Vagina (tissue), 2 donors: ENCODE measurements at regions not wholly inside any gene's neighbourhood (a gene's known extent, or its start where the extent isn't known, plus 50 kb on each side); places are given as distances from the start of the nearest gene placed in this dataset.

Experiments used
- DNase-seq, 2 donors: peaks; one replicate each; pipeline ENCODE4 v3.0.0-alpha.2; 2017; ENCODE audit errors: extremely low spot score in 2 of 2
- H3K27ac ChIP-seq: fragments of 200-600 bp; sonication (generic); one replicate; pipeline ENCODE4 v1.5.1; 2019
- H3K27me3 ChIP-seq: fragments of 200-600 bp; sonication (generic); one replicate; pipeline ENCODE4 v1.5.1; 2019
- H3K36me3 ChIP-seq, 2 donors: fragments of 200-600 bp; sonication (generic); one replicate each; pipeline ENCODE4 v1.5.1; 2017 to 2019
- H3K4me1 ChIP-seq: fragments of 200-600 bp; sonication (generic); one replicate; pipeline ENCODE4 v1.5.1; 2019
- H3K4me3 ChIP-seq, 2 donors: fragments of 200-600 bp; sonication (generic); 1 replicate in 1 of 2; 2 replicates in 1 of 2; pipeline ENCODE4 v1.5.1; 2016 to 2019
- H3K9me3 ChIP-seq: fragments of 200-600 bp; sonication (generic); one replicate; pipeline ENCODE4 v1.5.1; 2019
- POLR2A ChIP-seq, 2 donors: fragments of 450-650 bp; IDR thresholded peaks; one replicate each; pipeline ENCODE4 v1.6.1; 2017; ENCODE audit warnings: antibody characterized with exemption in 2 of 2, mild to moderate bottlenecking in 2 of 2, moderate library complexity in 2 of 2
- POLR2AphosphoS5 ChIP-seq, 2 donors: sonication (generic); formaldehyde crosslinking; IDR thresholded peaks; one replicate each; pipeline ENCODE4 v1.9.0; 2017; ENCODE audit warnings: antibody characterized with exemption in 2 of 2, mild to moderate bottlenecking in 2 of 2, low read depth in 1 of 2; ENCODE audit not compliant: insufficient read depth in 1 of 2
- intact Hi-C: fragments of 100-400 bp; cut with DNase I; formaldehyde crosslinking; loops from one replicate; pipeline ENCODE4 v1.15.1; 2023
- TF ChIP-seq, protein P1 (sequence below), 3 experiments: fragments of 450-650 bp in 2 of 3; fragments of 200-600 bp in 1 of 3; sonication (generic) in 1 of 3; IDR thresholded peaks; one replicate each; pipeline ENCODE4 v1.5.1; 2017 to 2019; ENCODE audit warnings: antibody characterized with exemption in 3 of 3, mild to moderate bottlenecking in 2 of 3, moderate library complexity in 2 of 3

DNA sequence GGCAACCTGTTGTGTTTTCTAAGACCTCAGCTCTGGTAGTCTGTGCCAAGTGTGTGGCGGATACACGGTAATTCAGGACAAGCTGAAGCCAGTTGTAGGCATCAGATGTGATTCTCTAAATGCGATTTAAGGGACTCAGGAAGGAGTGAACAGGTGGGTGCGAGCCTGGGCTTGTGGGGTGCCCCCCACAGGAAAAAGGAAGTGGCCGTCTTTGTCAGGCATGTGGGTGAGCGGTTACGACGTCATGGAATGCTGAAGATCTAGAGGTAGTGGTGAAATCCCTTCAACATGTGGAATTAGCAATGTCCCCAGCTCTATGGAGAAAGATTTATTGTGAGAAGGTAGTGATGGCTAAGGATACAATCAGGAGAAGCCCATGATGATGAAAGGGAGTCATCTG lies 95.1 kb upstream of the EXOC2 start:
- intact Hi-C loops = no loop called here
- no peak for TF ChIP-seq POLR2AphosphoS5 (IDR thresholded peaks at IDR 0.05; ENCODE audit: insufficient read depth in 1 of 2, low read depth in 1 of 2)
- no peak overlapping the region for H3K27ac ChIP-seq

DNA sequence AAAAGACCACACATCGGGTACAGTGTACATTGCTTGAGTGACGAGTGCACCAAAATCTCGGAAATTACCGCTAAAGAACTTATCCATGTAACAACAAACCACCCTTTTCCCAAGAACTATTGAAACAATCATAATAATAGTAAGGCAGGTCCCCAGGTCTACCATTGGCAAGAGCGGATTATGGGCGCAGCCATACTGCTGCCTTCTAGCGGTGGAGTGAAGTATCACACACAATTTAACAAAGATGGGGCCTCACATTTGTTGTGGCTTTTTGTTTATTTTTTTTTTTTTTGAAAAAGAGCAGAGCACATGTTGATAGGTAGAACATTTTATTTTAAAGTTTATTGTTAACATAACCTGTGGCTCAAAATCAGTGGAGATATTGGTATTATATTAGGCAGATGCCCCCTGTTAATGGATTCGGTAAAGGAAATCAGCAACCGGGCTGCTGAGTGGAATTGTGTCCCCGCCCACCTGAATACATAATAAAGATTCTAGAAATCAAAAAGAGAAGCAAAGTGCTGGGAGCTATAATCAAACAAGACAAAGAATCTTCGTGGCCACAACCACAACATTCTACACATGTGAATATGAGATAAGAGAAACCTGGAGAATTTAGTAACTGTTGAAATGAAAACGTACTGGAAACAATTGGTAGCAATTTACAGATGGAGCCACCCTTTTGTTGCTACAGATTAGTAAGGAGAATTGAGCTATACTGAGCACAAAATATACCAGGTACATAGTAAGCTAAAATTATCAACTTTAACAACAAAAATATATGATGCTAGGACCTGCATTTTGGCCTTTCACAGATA lies 94.2 kb upstream of the EXOC2 start:
- H3K27ac ChIP-seq = no peak overlapping the region
- TF ChIP-seq POLR2A (IDR thresholded peaks at IDR 0.05) = no peak
- TF ChIP-seq, protein P1, sequence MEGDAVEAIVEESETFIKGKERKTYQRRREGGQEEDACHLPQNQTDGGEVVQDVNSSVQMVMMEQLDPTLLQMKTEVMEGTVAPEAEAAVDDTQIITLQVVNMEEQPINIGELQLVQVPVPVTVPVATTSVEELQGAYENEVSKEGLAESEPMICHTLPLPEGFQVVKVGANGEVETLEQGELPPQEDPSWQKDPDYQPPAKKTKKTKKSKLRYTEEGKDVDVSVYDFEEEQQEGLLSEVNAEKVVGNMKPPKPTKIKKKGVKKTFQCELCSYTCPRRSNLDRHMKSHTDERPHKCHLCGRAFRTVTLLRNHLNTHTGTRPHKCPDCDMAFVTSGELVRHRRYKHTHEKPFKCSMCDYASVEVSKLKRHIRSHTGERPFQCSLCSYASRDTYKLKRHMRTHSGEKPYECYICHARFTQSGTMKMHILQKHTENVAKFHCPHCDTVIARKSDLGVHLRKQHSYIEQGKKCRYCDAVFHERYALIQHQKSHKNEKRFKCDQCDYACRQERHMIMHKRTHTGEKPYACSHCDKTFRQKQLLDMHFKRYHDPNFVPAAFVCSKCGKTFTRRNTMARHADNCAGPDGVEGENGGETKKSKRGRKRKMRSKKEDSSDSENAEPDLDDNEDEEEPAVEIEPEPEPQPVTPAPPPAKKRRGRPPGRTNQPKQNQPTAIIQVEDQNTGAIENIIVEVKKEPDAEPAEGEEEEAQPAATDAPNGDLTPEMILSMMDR (IDR thresholded peaks at IDR 0.05) = peak in 1 of 3 experiments; percentile 14
- no peaks in the 10 kb centered on the region for H3K36me3 ChIP-seq
- DNase-seq = no peak
- H3K27me3 ChIP-seq = no peaks in the 10 kb centered on the region
- H3K9me3 ChIP-seq = no peaks in the 10 kb centered on the region
- no peak overlapping the region for H3K4me3 ChIP-seq
- no peaks in the 10 kb centered on the region for H3K4me1 ChIP-seq
- intact Hi-C loops = no loop called here

More for the DNA sequence above, 95.1 kb upstream of the EXOC2 start:
- Histone ChIP-seq H3K27me3 (no peaks in the 10 kb centered on the region), H3K4me3 (no peak overlapping the region), H3K9me3 (no peaks in the 10 kb centered on the region), H3K36me3 (no peaks in the 10 kb centered on the region), H3K4me1 (no peaks in the 10 kb centered on the region)
- DNase-seq = no peak

DNA sequence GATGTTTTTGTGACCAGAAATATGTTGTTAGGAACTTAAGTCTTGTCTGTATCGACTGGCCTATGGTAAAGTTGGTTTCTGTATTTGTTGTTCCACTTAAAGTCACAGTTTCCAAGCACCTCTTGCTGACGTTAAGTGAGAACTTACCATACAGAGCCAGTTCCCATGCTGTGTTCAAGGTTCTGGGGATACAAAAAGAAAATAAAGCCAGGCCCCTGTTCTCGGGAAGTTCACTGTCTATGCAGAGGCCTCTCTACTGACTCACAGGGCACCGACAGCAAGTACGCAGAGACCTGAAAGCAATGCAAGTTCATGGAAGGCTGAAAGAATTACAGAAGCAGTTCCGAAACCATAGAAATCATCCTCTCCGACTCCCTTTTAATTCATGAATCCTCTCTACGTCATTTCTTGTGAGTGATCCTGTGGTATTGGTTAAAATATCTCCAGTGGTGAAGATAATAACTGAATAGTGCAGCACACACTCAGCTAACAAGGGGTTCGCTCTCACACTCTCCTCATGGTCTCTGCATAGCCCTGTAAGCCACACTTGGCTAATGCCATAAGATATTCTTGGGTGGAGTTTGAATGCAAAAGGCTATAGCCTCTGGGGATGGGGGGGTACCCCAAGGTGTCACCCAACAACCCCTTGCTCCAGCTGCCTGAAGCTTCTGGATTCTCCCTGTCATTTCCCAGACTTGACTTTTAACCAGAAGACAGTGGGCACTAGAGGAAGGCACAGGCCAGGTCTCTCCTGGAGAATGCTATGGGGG lies 91.2 kb upstream of the EXOC2 start:
- intact Hi-C loops = no loop called here
- Histone ChIP-seq H3K36me3 (no peaks in the 10 kb centered on the region), H3K4me3 (no peak overlapping the region), H3K4me1 (no peaks in the 10 kb centered on the region), H3K9me3 (no peaks in the 10 kb centered on the region), H3K27me3 (no peaks in the 10 kb centered on the region), H3K27ac (no peak overlapping the region)
- DNase-seq = no peak
- TF ChIP-seq POLR2A (IDR thresholded peaks at IDR 0.05) = no peak
- no peak for TF ChIP-seq POLR2AphosphoS5 (IDR thresholded peaks at IDR 0.05; ENCODE audit: insufficient read depth in 1 of 2, low read depth in 1 of 2)
- TF ChIP-seq, protein P1 (IDR thresholded peaks at IDR 0.05) = no peak

DNA sequence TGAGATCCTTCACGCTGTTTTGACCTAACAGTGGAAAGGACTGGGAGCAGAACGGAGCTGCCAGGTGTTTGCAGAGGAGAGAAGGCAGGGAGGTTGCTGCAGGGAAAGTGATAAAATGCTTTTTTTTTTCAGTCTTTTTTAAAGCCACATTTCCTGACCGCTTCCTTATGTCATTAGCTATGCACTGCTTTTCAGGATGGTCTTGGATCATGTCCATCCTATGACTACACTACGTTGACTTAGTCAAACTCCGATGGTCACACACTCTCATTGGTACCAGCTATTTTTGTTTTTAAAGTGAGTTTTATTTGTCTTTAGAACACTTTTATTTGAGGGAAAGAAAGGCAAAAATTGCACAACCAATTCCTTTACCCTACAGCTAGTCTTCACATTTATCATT lies 89.2 kb upstream of the EXOC2 start:
- intact Hi-C loops = no loop called here
- Histone ChIP-seq H3K9me3 (no peaks in the 10 kb centered on the region), H3K27ac (no peak overlapping the region), H3K36me3 (no peaks in the 10 kb centered on the region), H3K27me3 (no peaks in the 10 kb centered on the region), H3K4me1 (no peaks in the 10 kb centered on the region), H3K4me3 (no peak overlapping the region)
- no peak for DNase-seq
- TF ChIP-seq POLR2A (IDR thresholded peaks at IDR 0.05) = no peak

DNA sequence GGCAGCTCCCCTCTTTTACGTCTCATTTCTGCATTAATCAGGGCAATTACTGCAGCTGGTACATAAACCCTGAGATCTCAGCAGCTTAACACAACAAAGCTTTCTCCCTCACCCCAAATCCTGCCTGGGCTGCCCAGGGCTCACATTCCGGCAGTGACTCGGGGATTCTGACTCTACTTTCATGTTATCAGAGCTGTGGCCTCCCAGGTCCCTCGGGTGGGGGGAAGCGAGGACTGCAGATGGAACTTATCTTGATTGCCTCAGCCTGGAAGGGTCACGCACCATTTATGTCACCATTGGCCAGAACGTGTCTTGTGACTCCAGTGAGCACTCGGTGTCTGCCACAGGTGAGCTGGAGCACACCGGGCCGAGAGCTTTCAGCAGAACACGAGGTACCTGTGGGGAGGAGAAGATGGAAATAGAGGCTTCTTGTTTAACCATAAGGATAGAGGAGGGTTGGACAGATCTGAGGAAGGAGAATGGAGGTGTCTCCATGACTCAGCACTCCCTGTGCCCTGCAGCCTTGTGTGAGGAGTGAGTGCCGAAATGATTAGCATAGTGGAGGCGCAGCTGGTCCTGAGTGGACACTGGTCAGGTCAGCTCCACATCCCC lies 88.5 kb upstream of the EXOC2 start:
- Histone ChIP-seq H3K36me3 (no peaks in the 10 kb centered on the region), H3K4me3 (no peak overlapping the region), H3K27ac (no peak overlapping the region), H3K4me1 (no peaks in the 10 kb centered on the region), H3K9me3 (no peaks in the 10 kb centered on the region), H3K27me3 (no peaks in the 10 kb centered on the region)
- intact Hi-C loops = no loop called here
- TF ChIP-seq POLR2A (IDR thresholded peaks at IDR 0.05) (no peak), POLR2AphosphoS5 (IDR thresholded peaks at IDR 0.05; ENCODE audit: insufficient read depth in 1 of 2, low read depth in 1 of 2) (no peak)
- DNase-seq = no peak

DNA sequence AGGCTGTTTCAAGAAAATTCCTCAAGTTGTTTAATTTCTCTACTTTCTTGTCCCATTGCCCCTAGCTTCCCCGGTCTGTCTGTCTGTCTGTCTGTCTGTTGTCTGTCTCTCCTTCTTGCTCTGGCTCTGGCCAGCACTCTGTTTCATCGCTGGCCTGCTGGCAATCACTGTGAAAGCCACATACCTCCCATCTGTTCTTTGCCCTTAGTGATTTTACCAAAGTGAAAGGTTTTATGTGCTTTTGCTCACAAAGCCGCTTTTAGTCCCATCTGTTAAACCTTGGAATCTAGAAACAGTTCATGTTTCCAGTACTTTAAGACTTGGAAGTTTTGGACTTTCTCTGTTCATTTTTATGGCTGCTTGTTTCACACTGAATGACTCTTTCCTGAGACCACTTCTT lies 87.8 kb upstream of the EXOC2 start:
- Histone ChIP-seq H3K4me1 (no peaks in the 10 kb centered on the region), H3K27me3 (no peaks in the 10 kb centered on the region), H3K9me3 (no peaks in the 10 kb centered on the region), H3K27ac (no peak overlapping the region), H3K36me3 (no peaks in the 10 kb centered on the region), H3K4me3 (no peak overlapping the region)
- DNase-seq = no peak
- intact Hi-C loops = no loop called here
- TF ChIP-seq, protein P1 (IDR thresholded peaks at IDR 0.05) = no peak
- TF ChIP-seq POLR2A (IDR thresholded peaks at IDR 0.05) = no peak
- no peak for TF ChIP-seq POLR2AphosphoS5 (IDR thresholded peaks at IDR 0.05; ENCODE audit: insufficient read depth in 1 of 2, low read depth in 1 of 2)
